K562 (cell line): ENCODE measurements at regions not wholly inside any gene's neighbourhood (a gene's known extent, or its start where the extent isn't known, plus 50 kb on each side); places are given as distances from the start of the nearest gene placed in this dataset.

Source experiments
- ATAC-seq: fragments of 200-7000 bp; cut with Tn5 transposase; 3 replicates; pipeline ENCODE4 v1.9.1; 2020; ENCODE audit warnings: moderate library complexity
- BruUV-seq: library from RNA; stranded (reverse); fragments of 400-500 nt; replicated peaks from 2 replicates; lab custom pipeline; 2021; lab: Mats Ljungman, UMichigan
- CTCF ChIA-PET: fragments of 300-600 bp; formaldehyde crosslinking; extraction: SDS; loops from one replicate; lab custom pipeline; 2021; ENCODE audit warnings: low intra/inter-chr PET ratio; lab: Yijun Ruan, JAX
- POLR2A ChIA-PET: fragments of 300-600, 350-650 bp; sonication (Branson Sonifier 250); formaldehyde crosslinking; extraction: SDS; loops from one replicate; lab custom pipeline; 2021; ENCODE audit warnings: antibody characterized with exemption, inconsistent platforms; lab: Yijun Ruan, JAX
- DNase-seq, 4 experiments: peaks; one replicate each; pipeline versions ENCODE4 v3.0.0 to v3.0.0-alpha.2; 2011 to 2018; ENCODE audit warnings: low spot score in 3 of 4, mixed read lengths in 3 of 4; ENCODE audit errors: extremely low read depth in 1 of 4
- FAIRE-seq: peaks from 2 replicates; lab custom pipeline; 2011; peaks lifted over from hg19 to GRCh38; lab: Jason Lieb, UNC
- H2AFZ ChIP-seq: 2 replicates; pipeline ENCODE4 v1.6.0; 2011; ENCODE audit warnings: low read depth, low read length, control low read depth, inconsistent platforms
- H3K27ac ChIP-seq: fragments of 200-600 bp; 3 replicates; pipeline ENCODE4 v1.8.0; 2011; ENCODE audit warnings: low read depth, mild to moderate bottlenecking, control low read depth, inconsistent platforms, low read length, moderate library complexity, mixed read lengths; ENCODE audit errors: extremely low read depth
- H3K27me3 ChIP-seq, 2 experiments: fragments of 300-600 bp in 1 of 2; 2 replicates in 1 of 2; 3 replicates in 1 of 2; pipeline versions ENCODE4 v1.6.0 to v1.8.0; 2011; ENCODE audit warnings: inconsistent platforms in 2 of 2, low read length in 2 of 2, mild to moderate bottlenecking in 1 of 2, mixed read lengths in 1 of 2, moderate library complexity in 1 of 2; ENCODE audit not compliant: control insufficient read depth in 2 of 2, insufficient read depth in 2 of 2
- H3K36me3 ChIP-seq: fragments of 300-600 bp; 3 replicates; pipeline ENCODE4 v1.8.0; 2011; ENCODE audit warnings: mild to moderate bottlenecking, low read length, inconsistent platforms; ENCODE audit not compliant: control insufficient read depth, insufficient read depth
- H3K4me1 ChIP-seq, 2 experiments: fragments of 200-600 bp in 1 of 2; replicated peaks in 1 of 2; 2 replicates in 1 of 2; 3 replicates in 1 of 2; pipeline versions ENCODE4 v1.5.1 to v1.8.0; 2011; ENCODE audit warnings: inconsistent platforms in 2 of 2, low read length in 2 of 2, mild to moderate bottlenecking in 1 of 2, mixed read lengths in 1 of 2, moderate library complexity in 1 of 2; ENCODE audit not compliant: control insufficient read depth in 2 of 2, insufficient read depth in 2 of 2
- H3K4me2 ChIP-seq: 2 replicates; pipeline ENCODE4 v1.6.1; 2011; ENCODE audit warnings: low read length, control low read depth, inconsistent platforms, mixed read lengths; ENCODE audit not compliant: insufficient read depth
- H3K4me3 ChIP-seq: fragments of 200-600 bp; sonication (generic), shearing (Covaris generic); 2 replicates; pipeline ENCODE4 v1.5.1; 2016; ENCODE audit warnings: control low read depth, inconsistent platforms
- H3K79me2 ChIP-seq: fragments of 200-600 bp; 3 replicates; pipeline ENCODE4 v1.8.0; 2011; ENCODE audit warnings: low read length, inconsistent platforms; ENCODE audit not compliant: control insufficient read depth, insufficient read depth
- H3K9ac ChIP-seq, 2 experiments: 2 replicates each; pipeline versions ENCODE4 v1.6.0 to v1.6.1; 2011; ENCODE audit warnings: low read depth in 2 of 2, low read length in 2 of 2, control low read depth in 1 of 2, inconsistent platforms in 1 of 2, mild to moderate bottlenecking in 1 of 2, mixed read lengths in 1 of 2; ENCODE audit not compliant: insufficient read depth in 1 of 2
- H3K9me1 ChIP-seq: one replicate; pipeline ENCODE4 v1.6.0; 2011; ENCODE audit warnings: inconsistent platforms, mild to moderate bottlenecking, low read length, moderate library complexity; ENCODE audit not compliant: control insufficient read depth, insufficient read depth
- H3K9me3 ChIP-seq: replicated peaks from 2 replicates; pipeline ENCODE4 v1.5.1; 2011; ENCODE audit warnings: low read depth, low read length, inconsistent platforms; ENCODE audit not compliant: control insufficient read depth, insufficient read depth
- H4K20me1 ChIP-seq: replicated peaks from 2 replicates; pipeline ENCODE4 v1.6.1; 2011; ENCODE audit warnings: low read length, inconsistent platforms, mixed read lengths; ENCODE audit not compliant: control insufficient read depth, insufficient read depth
- ATF7 ChIP-seq: fragments of 450-650 bp; IDR thresholded peaks from 2 replicates; pipeline ENCODE4 v1.7.1; 2014; ENCODE audit warnings: mild to moderate bottlenecking, moderate library complexity
- CCNT2 ChIP-seq: IDR thresholded peaks from 2 replicates; pipeline ENCODE4 v1.6.1; 2011; ENCODE audit warnings: borderline replicate concordance, low read depth, mild to moderate bottlenecking, moderate library complexity, mixed read lengths, low read length; ENCODE audit not compliant: insufficient read length; ENCODE audit errors: extremely low read depth
- CGGBP1 ChIP-seq: fragments of 250-450 bp; sonication (Bioruptor Pico); IDR thresholded peaks from 2 replicates; pipeline ENCODE4 v1.9.0; 2021; ENCODE audit warnings: mild to moderate bottlenecking
- MEIS2 ChIP-seq: fragments of 450-650 bp; IDR thresholded peaks from 2 replicates; pipeline ENCODE4 v1.6.1; 2014; ENCODE audit warnings: mild to moderate bottlenecking; ENCODE audit not compliant: partially characterized antibody
- MLLT1 ChIP-seq, 2 experiments: fragments of 450-650 bp; IDR thresholded peaks; 2 replicates each; pipeline ENCODE4 v1.6.1; 2016
- NCOA1 ChIP-seq: fragments of 450-650 bp; IDR thresholded peaks from 2 replicates; pipeline ENCODE4 v1.6.1; 2016; ENCODE audit warnings: low read depth
- NR1H2 ChIP-seq: sonication (generic); formaldehyde crosslinking; IDR thresholded peaks from 2 replicates; pipeline ENCODE4 v1.4.0; 2020; ENCODE audit warnings: mild to moderate bottlenecking, missing genetic modification reagents
- POLR2AphosphoS2 ChIP-seq: IDR thresholded peaks from 2 replicates; pipeline ENCODE4 v1.6.1; 2012; ENCODE audit warnings: low read length, improper control_type of control experiment
- TOE1 ChIP-seq, 2 experiments: fragments of 450-650 bp in 1 of 2; sonication (generic) in 1 of 2; formaldehyde crosslinking in 1 of 2; IDR thresholded peaks; 2 replicates each; pipeline versions ENCODE4 v1.7.1 to v1.8.0; 2016 to 2022; ENCODE audit warnings: borderline replicate concordance in 2 of 2, mild to moderate bottlenecking in 2 of 2, antibody characterized with exemption in 1 of 2, inconsistent platforms in 1 of 2, low read depth in 1 of 2, missing genetic modification reagents in 1 of 2, moderate library complexity in 1 of 2
- ZNF134 ChIP-seq: fragments of 250-450 bp; sonication (Bioruptor Pico); conservative IDR thresholded peaks from 2 replicates; pipeline ENCODE4 v1.4.0; 2020
- ZNF695 ChIP-seq: fragments of 450-650 bp; formaldehyde crosslinking; IDR thresholded peaks from 2 replicates; pipeline ENCODE4 v1.4.0; 2020; ENCODE audit warnings: mild to moderate bottlenecking, moderate library complexity
- WGBS: fragments of 100-300 bp; shearing (Covaris generic); methylation state at CpG from one replicate; pipeline ENCODE4 v1.1.6; 2016; ENCODE audit warnings: low coverage, mixed read lengths; ENCODE audit not compliant: insufficient coverage; ENCODE audit errors: missing lambda C conversion rate; 5-methylcytosine and 5-hydroxymethylcytosine counted together
- in situ Hi-C: fragments of 300-500 bp; cut with MboI; formaldehyde crosslinking; loops from 4 replicates; pipeline ENCODE4 v1.15.0; 2018; ENCODE audit warnings: inconsistent platforms, mixed read lengths
- intact Hi-C: fragments of 100-400 bp; cut with micrococcal nuclease; formaldehyde crosslinking; loops from 2 replicates; pipeline ENCODE4 v1.14.2; 2022
- TF ChIP-seq, protein P1 (sequence below): fragments of 450-650 bp; IDR thresholded peaks from 2 replicates; pipeline ENCODE4 v1.6.1; 2016; ENCODE audit warnings: low read depth, mild to moderate bottlenecking, moderate library complexity
- TF ChIP-seq, protein P2 (sequence below), 2 experiments: fragments of 200-800 bp in 1 of 2; sonication (Bioruptor generic) in 1 of 2; sonication (generic) in 1 of 2; formaldehyde crosslinking in 1 of 2; IDR thresholded peaks in 1 of 2; conservative IDR thresholded peaks in 1 of 2; 2 replicates each; pipeline versions ENCODE4 v1.5.0 to v1.6.1; 2016 to 2020; ENCODE audit warnings: missing compliant biosample characterization in 1 of 2, missing genetic modification characterization in 1 of 2, missing genetic modification reagents in 1 of 2

DNA sequence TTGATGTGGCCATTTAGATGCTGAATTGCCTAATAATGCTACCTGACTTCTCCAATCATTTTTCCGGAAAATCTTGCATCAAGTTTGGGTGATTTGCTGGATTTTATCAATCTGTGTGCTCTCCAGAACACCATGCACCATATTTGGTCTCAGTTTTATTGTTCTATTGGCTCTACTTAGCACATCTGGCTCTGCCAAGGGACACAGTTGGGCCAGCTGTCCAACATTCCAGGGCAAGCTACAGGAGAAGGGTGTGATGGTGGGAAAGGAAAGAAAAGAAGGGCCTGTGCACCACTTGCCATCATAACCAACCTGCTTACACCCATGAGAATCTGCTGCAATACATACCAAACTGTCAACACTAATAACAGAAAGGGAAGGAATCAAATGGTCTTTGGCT lies 90.2 kb upstream of the NFIA start:
- intact Hi-C loops = no loop called here
- no peak overlapping the region for H2AFZ ChIP-seq
- peaks cover 3 to 28% of the 10 kb centered on the region in 2 experiments; a peak in 3 of 5 replicates for H3K4me1 ChIP-seq
- no peaks in the 10 kb centered on the region for H3K9me3 ChIP-seq
- CTCF ChIA-PET = no interaction called here
- FAIRE-seq (no peak), ATAC-seq (no peak), DNase-seq (no peak)
- H4K20me1 ChIP-seq = no peaks in the 10 kb centered on the region
- no peaks in the 10 kb centered on the region for H3K36me3 ChIP-seq
- TF ChIP-seq, protein P1, sequence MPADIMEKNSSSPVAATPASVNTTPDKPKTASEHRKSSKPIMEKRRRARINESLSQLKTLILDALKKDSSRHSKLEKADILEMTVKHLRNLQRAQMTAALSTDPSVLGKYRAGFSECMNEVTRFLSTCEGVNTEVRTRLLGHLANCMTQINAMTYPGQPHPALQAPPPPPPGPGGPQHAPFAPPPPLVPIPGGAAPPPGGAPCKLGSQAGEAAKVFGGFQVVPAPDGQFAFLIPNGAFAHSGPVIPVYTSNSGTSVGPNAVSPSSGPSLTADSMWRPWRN = no peak
- TF ChIP-seq NCOA1 = no peak
- no peak for TF ChIP-seq ATF7
- TF ChIP-seq ZNF695 (CRISPR knock-in tag) = no peak
- TF ChIP-seq MLLT1 (IDR thresholded peaks at IDR 0.05) = no peak
- no peak for TF ChIP-seq MEIS2
- TF ChIP-seq, protein P2, sequence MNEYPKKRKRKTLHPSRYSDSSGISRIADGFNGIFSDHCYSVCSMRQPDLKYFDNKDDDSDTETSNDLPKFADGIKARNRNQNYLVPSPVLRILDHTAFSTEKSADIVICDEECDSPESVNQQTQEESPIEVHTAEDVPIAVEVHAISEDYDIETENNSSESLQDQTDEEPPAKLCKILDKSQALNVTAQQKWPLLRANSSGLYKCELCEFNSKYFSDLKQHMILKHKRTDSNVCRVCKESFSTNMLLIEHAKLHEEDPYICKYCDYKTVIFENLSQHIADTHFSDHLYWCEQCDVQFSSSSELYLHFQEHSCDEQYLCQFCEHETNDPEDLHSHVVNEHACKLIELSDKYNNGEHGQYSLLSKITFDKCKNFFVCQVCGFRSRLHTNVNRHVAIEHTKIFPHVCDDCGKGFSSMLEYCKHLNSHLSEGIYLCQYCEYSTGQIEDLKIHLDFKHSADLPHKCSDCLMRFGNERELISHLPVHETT (CRISPR knock-in tag; conservative IDR thresholded peaks at IDR 0.05 in 1 of 2, IDR thresholded peaks at IDR 0.05 in 1 of 2) = no peak
- TF ChIP-seq POLR2AphosphoS2 = no peak
- TF ChIP-seq ZNF134 (CRISPR knock-in tag) = no peak
- no peak for TF ChIP-seq CCNT2
- no peak for TF ChIP-seq NR1H2 (CRISPR knock-in tag)
- TF ChIP-seq TOE1 (IDR thresholded peaks at IDR 0.05; ENCODE audit: borderline replicate concordance) = no peak
- no peak for TF ChIP-seq TOE1 (CRISPR knock-in tag; IDR thresholded peaks at IDR 0.05; ENCODE audit: borderline replicate concordance, low read depth)
- TF ChIP-seq CGGBP1 (CRISPR knock-in tag) = no peak
- no peaks in the 10 kb centered on the region for H3K9me1 ChIP-seq
- no peak overlapping the region for H3K27ac ChIP-seq
- POLR2A ChIA-PET = interaction anchor here (0.9 kb wide), 1 partner anchor 253 kb away, joined by 3 read pairs; no protein-coding TSS in a partner anchor
- H3K27me3 ChIP-seq = no peaks in the 10 kb centered on the region
- BruUV-seq = no TSS peak
- H3K79me2 ChIP-seq = no peaks in the 10 kb centered on the region
- in situ Hi-C loops = no loop called here
- H3K4me3 ChIP-seq = no peak overlapping the region
- no peak overlapping the region for H3K9ac ChIP-seq
- H3K4me2 ChIP-seq = no peak overlapping the region
- 93% methylated on average over 1 of the region's 1 CpG for WGBS
